CD4-positive, alpha-beta memory T cell (primary cell): ENCODE measurements at regions not wholly inside any gene's neighbourhood (a gene's known extent, or its start where the extent isn't known, plus 50 kb on each side); places are given as distances from the start of the nearest gene placed in this dataset.

Experiments used
- CTCF ChIA-PET: fragments of 350-600 bp; sonication (Branson Sonifier 250); formaldehyde crosslinking; loops from one replicate; lab custom pipeline; 2021; ENCODE audit warnings: inconsistent platforms; ENCODE audit not compliant: partially characterized antibody; lab: Charles Lee
- POLR2A ChIA-PET: fragments of 350-600 bp; sonication (Branson Sonifier 250); formaldehyde crosslinking; loops from one replicate; lab custom pipeline; 2021; ENCODE audit not compliant: partially characterized antibody; lab: Charles Lee
- DNase-seq, 5 donors: peaks; one replicate each; pipeline versions ENCODE4 v3.0.0 to v3.0.0-alpha.2; 2020 to 2022; ENCODE audit warnings: mixed read lengths in 1 of 5
- H3K27ac ChIP-seq: one replicate; pipeline ENCODE4 v1.7.0; 2013; ENCODE audit warnings: low read depth, low read length
- H3K27me3 ChIP-seq: 2 replicates; pipeline ENCODE4 v1.7.0; 2013; ENCODE audit warnings: mild to moderate bottlenecking, low read length, moderate library complexity; ENCODE audit not compliant: insufficient read depth
- H3K36me3 ChIP-seq: 2 replicates; pipeline ENCODE4 v1.7.0; 2013; ENCODE audit warnings: mild to moderate bottlenecking, low read length, moderate library complexity; ENCODE audit not compliant: insufficient read depth
- H3K4me1 ChIP-seq: 2 replicates; pipeline ENCODE4 v1.7.0; 2013; ENCODE audit warnings: mild to moderate bottlenecking, low read length, moderate library complexity; ENCODE audit not compliant: insufficient read depth
- H3K4me3 ChIP-seq, 2 donors: one replicate each; pipeline ENCODE4 v1.7.0; 2013; ENCODE audit warnings: low read length in 2 of 2, mild to moderate bottlenecking in 1 of 2
- H3K9me3 ChIP-seq, 2 donors: one replicate each; pipeline ENCODE4 v1.7.0; 2013; ENCODE audit warnings: low read length in 2 of 2, control low read depth in 1 of 2; ENCODE audit not compliant: control insufficient read depth in 1 of 2
- H3K27ac Mint-ChIP-seq, 7 donors: one replicate each; pipeline ENCODE4 v1.8.0; 2020 to 2021; ENCODE audit warnings: mixed read lengths in 7 of 7, mild to moderate bottlenecking in 6 of 7, inconsistent platforms in 3 of 7, moderate library complexity in 3 of 7
- H3K27me3 Mint-ChIP-seq, 2 donors: one replicate each; pipeline ENCODE4 v1.8.0; 2020 to 2021; ENCODE audit warnings: mixed read lengths in 2 of 2
- H3K36me3 Mint-ChIP-seq, 2 donors: one replicate each; pipeline ENCODE4 v1.8.0; 2020 to 2021; ENCODE audit warnings: mixed read lengths in 2 of 2, inconsistent platforms in 1 of 2, mild to moderate bottlenecking in 1 of 2
- H3K4me1 Mint-ChIP-seq, 4 donors: one replicate each; pipeline ENCODE4 v1.8.0; 2020 to 2021; ENCODE audit warnings: mixed read lengths in 4 of 4, mild to moderate bottlenecking in 1 of 4
- H3K4me3 Mint-ChIP-seq, 8 donors: one replicate each; pipeline ENCODE4 v1.8.0; 2020 to 2021; ENCODE audit warnings: mixed read lengths in 8 of 8, mild to moderate bottlenecking in 7 of 8, moderate library complexity in 6 of 8, inconsistent platforms in 3 of 8
- H3K9me3 Mint-ChIP-seq, 8 donors: one replicate each; pipeline ENCODE4 v1.8.0; 2020 to 2021; ENCODE audit warnings: mixed read lengths in 8 of 8, mild to moderate bottlenecking in 5 of 8, inconsistent platforms in 3 of 8, moderate library complexity in 1 of 8
- intact Hi-C: fragments of 100-400 bp; cut with micrococcal nuclease; formaldehyde crosslinking; loops from one replicate; pipeline ENCODE4 v1.15.1; 2023

GRCh38 chr17:77487211-77487629, 346.5 kb downstream of the SEC14L1 start:
- POLR2A ChIA-PET: interaction anchor here (0.8 to 8.4 kb wide), 5 partner anchors 23 to 97 kb away, joined by 3 to 74 read pairs (median 5); no protein-coding TSS in a partner anchor
- no peak overlapping the region for H3K4me3 Mint-ChIP-seq
- H3K9me3 Mint-ChIP-seq: no peaks in the 10 kb centered on the region
- H3K4me1 ChIP-seq: peaks cover 64% of the 10 kb centered on the region
- CTCF ChIA-PET: no interaction called here
- peaks cover 23 to 33% of the 10 kb centered on the region in 2 donors for H3K36me3 Mint-ChIP-seq
- H3K9me3 ChIP-seq: no peaks in the 10 kb centered on the region
- no peak overlapping the region for H3K4me3 ChIP-seq
- peaks cover 8 to 45% (median 13%) of the 10 kb centered on the region in 4 donors for H3K4me1 Mint-ChIP-seq
- peaks cover 80% of the 10 kb centered on the region for H3K36me3 ChIP-seq
- no peaks in the 10 kb centered on the region for H3K27me3 Mint-ChIP-seq
- H3K27ac ChIP-seq: no peak overlapping the region
- intact Hi-C loops: no loop called here
- peak overlapping the region in 1 of 7 donors; percentile 65 for H3K27ac Mint-ChIP-seq
- no peak for DNase-seq
- no peaks in the 10 kb centered on the region for H3K27me3 ChIP-seq

- Mint-ChIP-seq H3K27me3 (no peaks in the 10 kb centered on the region), H3K27ac (peak overlapping the region in 2 of 7 donors; percentile 4 to 59), H3K4me3 (no peak overlapping the region), H3K4me1 (peaks cover 8 to 49% (median 14%) of the 10 kb centered on the region in 4 donors), H3K9me3 (no peaks in the 10 kb centered on the region), H3K36me3 (peaks cover 23 to 38% of the 10 kb centered on the region in 2 donors)
- CTCF ChIA-PET: no interaction called here
- DNase-seq: no peak
- POLR2A ChIA-PET: interaction anchor here (0.8 to 8.4 kb wide), 9 partner anchors 15 to 98 kb away, joined by 3 to 74 read pairs (median 6); no protein-coding TSS in a partner anchor
- intact Hi-C loops: no loop called here
- Histone ChIP-seq H3K36me3 (peaks cover 80% of the 10 kb centered on the region), H3K27me3 (no peaks in the 10 kb centered on the region), H3K27ac (no peak overlapping the region), H3K9me3 (no peaks in the 10 kb centered on the region), H3K4me1 (peaks cover 62% of the 10 kb centered on the region), H3K4me3 (no peak overlapping the region)
Observed at GRCh38 chr17:77487677-77488530, 347.1 kb downstream of the SEC14L1 start.

- Mint-ChIP-seq H3K36me3 (peaks cover 23 to 44% of the 10 kb centered on the region in 2 donors), H3K27me3 (no peaks in the 10 kb centered on the region), H3K9me3 (no peaks in the 10 kb centered on the region), H3K27ac (peak overlapping the region in 3 of 7 donors; percentile 12 to 65 (median 21)), H3K4me3 (no peak overlapping the region), H3K4me1 (peaks cover 8 to 52% (median 13%) of the 10 kb centered on the region in 4 donors)
- intact Hi-C loops: no loop called here
- H3K27me3 ChIP-seq: no peaks in the 10 kb centered on the region
- peaks cover 54% of the 10 kb centered on the region for H3K4me1 ChIP-seq
- H3K4me3 ChIP-seq: no peak overlapping the region
- POLR2A ChIA-PET: interaction anchor here (0.9 to 8.4 kb wide), 9 partner anchors 15 to 97 kb away, joined by 3 to 74 read pairs (median 10); no protein-coding TSS in a partner anchor
- CTCF ChIA-PET: interaction anchor here (9.8 kb wide), 1 partner anchor 58 kb away, joined by 144 read pairs; no protein-coding TSS in a partner anchor
- H3K27ac ChIP-seq: no peak overlapping the region
- H3K36me3 ChIP-seq: peaks cover 77% of the 10 kb centered on the region
- no peaks in the 10 kb centered on the region for H3K9me3 ChIP-seq
- DNase-seq: no peak
Observed at GRCh38 chr17:77488531-77489238, 347.9 kb downstream of the SEC14L1 start.

GRCh38 chr17:77489239-77489892, 348.6 kb downstream of the SEC14L1 start:
- Histone ChIP-seq H3K4me1 (peaks cover 52% of the 10 kb centered on the region), H3K9me3 (no peaks in the 10 kb centered on the region), H3K27me3 (no peaks in the 10 kb centered on the region), H3K4me3 (no peak overlapping the region), H3K36me3 (peaks cover 78% of the 10 kb centered on the region), H3K27ac (no peak overlapping the region)
- Mint-ChIP-seq H3K9me3 (no peaks in the 10 kb centered on the region), H3K27ac (peak overlapping the region in 2 of 7 donors; percentile 21 to 65), H3K36me3 (peaks cover 23 to 51% of the 10 kb centered on the region in 2 donors), H3K4me1 (peaks cover 8 to 59% (median 16%) of the 10 kb centered on the region in 4 donors), H3K27me3 (no peaks in the 10 kb centered on the region), H3K4me3 (no peak overlapping the region)
- no peak for DNase-seq
- CTCF ChIA-PET: interaction anchor here (0.7 to 9.8 kb wide), 3 partner anchors 12 to 158 kb away, joined by 3 to 144 read pairs (median 3); no protein-coding TSS in a partner anchor
- POLR2A ChIA-PET: interaction anchor here (0.7 to 8.4 kb wide), 12 partner anchors 10 to 158 kb away, joined by 3 to 74 read pairs (median 8); no protein-coding TSS in a partner anchor
- intact Hi-C loops: no loop called here

- peaks cover 24 to 55% of the 10 kb centered on the region in 2 donors for H3K36me3 Mint-ChIP-seq
Observed at GRCh38 chr17:77489893-77490255, 349.1 kb downstream of the SEC14L1 start.

GRCh38 chr17:77490361-77491183, 349.8 kb downstream of the SEC14L1 start:
- intact Hi-C loops: loop anchor here (5.0 kb wide), 1 partner anchor 33 kb away; no protein-coding TSS in a partner anchor
- H3K9me3 ChIP-seq: no peaks in the 10 kb centered on the region
- H3K36me3 Mint-ChIP-seq: peaks cover 30 to 61% of the 10 kb centered on the region in 2 donors
- peaks cover 52% of the 10 kb centered on the region for H3K4me1 ChIP-seq
- peaks cover 12 to 69% (median 23%) of the 10 kb centered on the region in 4 donors for H3K4me1 Mint-ChIP-seq
- no peaks in the 10 kb centered on the region for H3K9me3 Mint-ChIP-seq
- H3K4me3 ChIP-seq: no peak overlapping the region
- CTCF ChIA-PET: interaction anchor here (0.7 to 9.8 kb wide), 4 partner anchors 10 to 159 kb away, joined by 3 to 144 read pairs (median 6); no protein-coding TSS in a partner anchor
- POLR2A ChIA-PET: interaction anchor here (0.7 to 8.4 kb wide), 14 partner anchors 8 to 159 kb away, joined by 3 to 74 read pairs (median 8); no protein-coding TSS in a partner anchor
- H3K27ac ChIP-seq: no peak overlapping the region
- H3K4me3 Mint-ChIP-seq: peak overlapping the region in 1 of 8 donors; percentile 15
- H3K27me3 ChIP-seq: no peaks in the 10 kb centered on the region
- peaks cover 82% of the 10 kb centered on the region for H3K36me3 ChIP-seq
- no peak for DNase-seq
- H3K27ac Mint-ChIP-seq: peak overlapping the region in 2 of 7 donors; percentile 3 to 35
- no peaks in the 10 kb centered on the region for H3K27me3 Mint-ChIP-seq

More at GRCh38 chr17:77489893-77490255, 349.1 kb downstream of the SEC14L1 start:
- DNase-seq: no peak
- H3K4me3 Mint-ChIP-seq: no peak overlapping the region
- Histone ChIP-seq H3K27me3 (no peaks in the 10 kb centered on the region), H3K27ac (no peak overlapping the region), H3K4me3 (no peak overlapping the region), H3K9me3 (no peaks in the 10 kb centered on the region), H3K36me3 (peaks cover 81% of the 10 kb centered on the region), H3K4me1 (peaks cover 53% of the 10 kb centered on the region)
- no peak overlapping the region for H3K27ac Mint-ChIP-seq
- peaks cover 10 to 63% (median 18%) of the 10 kb centered on the region in 4 donors for H3K4me1 Mint-ChIP-seq
- no peaks in the 10 kb centered on the region for H3K27me3 Mint-ChIP-seq
- intact Hi-C loops: loop anchor here (5.0 kb wide), 1 partner anchor 33 kb away; no protein-coding TSS in a partner anchor
- ChIA-PET POLR2A (interaction anchor here (0.7 to 8.4 kb wide), 12 partner anchors 9 to 158 kb away, joined by 3 to 74 read pairs (median 8); no protein-coding TSS in a partner anchor), CTCF (interaction anchor here (0.7 to 9.8 kb wide), 3 partner anchors 11 to 158 kb away, joined by 3 to 144 read pairs (median 3); no protein-coding TSS in a partner anchor)
- no peaks in the 10 kb centered on the region for H3K9me3 Mint-ChIP-seq
